H9 (cell line): ENCODE measurements at regions not wholly inside any gene's neighbourhood (a gene's known extent, or its start where the extent isn't known, plus 50 kb on each side); places are given as distances from the start of the nearest gene placed in this dataset.

Experiments
- DNase-seq: peaks from one replicate; pipeline ENCODE4 v3.0.0-alpha.2; 2017
- H2AFZ ChIP-seq: one replicate; pipeline ENCODE4 v1.6.1; 2013; ENCODE audit warnings: mild to moderate bottlenecking, low read length, control low read depth, moderate library complexity
- H2AK5ac ChIP-seq: 2 replicates; pipeline ENCODE4 v1.6.1; 2013; ENCODE audit warnings: low read length, control low read depth, mixed read lengths; ENCODE audit not compliant: insufficient read length
- H2BK120ac ChIP-seq: one replicate; pipeline ENCODE4 v1.6.1; 2013; ENCODE audit warnings: low read depth, mild to moderate bottlenecking, low read length, control low read depth, inconsistent platforms; ENCODE audit not compliant: poor library complexity, severe bottlenecking
- H2BK12ac ChIP-seq: 2 replicates; pipeline ENCODE4 v1.6.1; 2013; ENCODE audit warnings: low read length, control low read depth, mixed read lengths, low read depth; ENCODE audit not compliant: insufficient read length
- H2BK15ac ChIP-seq: 2 replicates; pipeline ENCODE4 v1.6.1; 2013; ENCODE audit warnings: low read depth, low read length, control low read depth
- H2BK20ac ChIP-seq: one replicate; pipeline ENCODE4 v1.6.1; 2013; ENCODE audit warnings: low read depth, mild to moderate bottlenecking, low read length, control low read depth, inconsistent platforms; ENCODE audit not compliant: poor library complexity, severe bottlenecking
- H2BK5ac ChIP-seq: 2 replicates; pipeline ENCODE4 v1.6.1; 2013; ENCODE audit warnings: low read length, control low read depth, mixed read lengths; ENCODE audit not compliant: insufficient read length
- H3K14ac ChIP-seq: 2 replicates; pipeline ENCODE4 v1.6.1; 2013; ENCODE audit warnings: low read length, control low read depth; ENCODE audit not compliant: insufficient read depth
- H3K18ac ChIP-seq: 2 replicates; pipeline ENCODE4 v1.6.1; 2013; ENCODE audit warnings: low read depth, mild to moderate bottlenecking, mixed read lengths, low read length, control low read depth; ENCODE audit not compliant: insufficient read length
- H3K23ac ChIP-seq: 2 replicates; pipeline ENCODE4 v1.6.1; 2013; ENCODE audit warnings: low read length, control low read depth, mixed read lengths, low read depth; ENCODE audit not compliant: insufficient read length
- H3K23me2 ChIP-seq: 2 replicates; pipeline ENCODE4 v1.6.1; 2013; ENCODE audit warnings: low read depth, mild to moderate bottlenecking, mixed read lengths, low read length, control low read depth; ENCODE audit not compliant: insufficient read length, poor library complexity, severe bottlenecking
- H3K27ac ChIP-seq: 2 replicates; pipeline ENCODE4 v1.5.1; 2013; ENCODE audit warnings: low read length, control low read depth, mixed read lengths, low read depth; ENCODE audit not compliant: insufficient read length
- H3K27me3 ChIP-seq: 2 replicates; pipeline ENCODE4 v1.6.1; 2013; ENCODE audit warnings: low read length, control low read depth, inconsistent platforms; ENCODE audit not compliant: insufficient read depth
- H3K4ac ChIP-seq: 2 replicates; pipeline ENCODE4 v1.6.1; 2013; ENCODE audit warnings: low read depth, mild to moderate bottlenecking, control low read depth, inconsistent platforms, low read length, moderate library complexity
- H3K4me1 ChIP-seq: 2 replicates; pipeline ENCODE4 v1.6.1; 2013; ENCODE audit warnings: low read length, control low read depth, inconsistent platforms; ENCODE audit not compliant: insufficient read depth
- H3K4me2 ChIP-seq: 2 replicates; pipeline ENCODE4 v1.6.1; 2013; ENCODE audit warnings: low read length, control low read depth, mixed read lengths; ENCODE audit not compliant: insufficient read length, insufficient read depth
- H3K56ac ChIP-seq: 2 replicates; pipeline ENCODE4 v1.6.1; 2013; ENCODE audit warnings: low read depth, mild to moderate bottlenecking, mixed read lengths, low read length, control low read depth; ENCODE audit not compliant: insufficient read length
- H3K79me1 ChIP-seq: 2 replicates; pipeline ENCODE4 v1.6.1; 2013; ENCODE audit warnings: low read depth, mild to moderate bottlenecking, moderate library complexity, low read length, control low read depth, inconsistent platforms; ENCODE audit not compliant: insufficient read depth, poor library complexity, severe bottlenecking
- H3K79me2 ChIP-seq: 2 replicates; pipeline ENCODE4 v1.6.1; 2013; ENCODE audit warnings: low read length, control low read depth, inconsistent platforms; ENCODE audit not compliant: insufficient read depth
- H3K9ac ChIP-seq: 2 replicates; pipeline ENCODE4 v1.6.1; 2013; ENCODE audit warnings: low read length, control low read depth, mixed read lengths; ENCODE audit not compliant: insufficient read length; ENCODE audit errors: extremely low read depth
- H3K9me3 ChIP-seq: one replicate; pipeline ENCODE4 v1.6.1; 2013; ENCODE audit warnings: low read depth, low read length, inconsistent platforms; ENCODE audit not compliant: control insufficient read depth
- H3T11ph ChIP-seq: one replicate; pipeline ENCODE4 v1.6.1; 2013; ENCODE audit warnings: mild to moderate bottlenecking, low read length, control low read depth, inconsistent platforms
- H4K20me1 ChIP-seq: one replicate; pipeline ENCODE4 v1.6.1; 2013; ENCODE audit not compliant: control insufficient read depth, insufficient read length, insufficient read depth
- H4K5ac ChIP-seq: 2 replicates; pipeline ENCODE4 v1.6.1; 2013; ENCODE audit warnings: low read depth, mild to moderate bottlenecking, mixed read lengths, low read length, control low read depth; ENCODE audit not compliant: insufficient read length
- H4K8ac ChIP-seq: replicated peaks from 2 replicates; pipeline ENCODE4 v1.6.1; 2013; ENCODE audit warnings: low read length, control low read depth, mixed read lengths, low read depth; ENCODE audit not compliant: insufficient read length
- H4K91ac ChIP-seq: 2 replicates; pipeline ENCODE4 v1.6.1; 2013; ENCODE audit warnings: low read depth, mild to moderate bottlenecking, moderate library complexity, mixed read lengths, low read length, control low read depth; ENCODE audit not compliant: insufficient read length
- H3K27ac Mint-ChIP-seq, 3 experiments: 2 replicates in 2 of 3; 3 replicates in 1 of 3; pipeline ENCODE4 v1.8.0; 2020 to 2021; ENCODE audit warnings: mixed read lengths in 3 of 3, mild to moderate bottlenecking in 1 of 3, moderate library complexity in 1 of 3
- H3K27me3 Mint-ChIP-seq: 2 replicates; pipeline ENCODE4 v1.8.0; 2021; ENCODE audit warnings: low read depth, mild to moderate bottlenecking, moderate library complexity, mixed read lengths
- H3K36me3 Mint-ChIP-seq, 3 experiments: 2 replicates in 2 of 3; 3 replicates in 1 of 3; pipeline ENCODE4 v1.8.0; 2020 to 2021; ENCODE audit warnings: low read depth in 3 of 3, mixed read lengths in 3 of 3; ENCODE audit not compliant: insufficient read depth in 1 of 3
- H3K4me1 Mint-ChIP-seq, 2 experiments: 2 replicates each; pipeline ENCODE4 v1.8.0; 2020; ENCODE audit warnings: mixed read lengths in 2 of 2
- H3K4me3 Mint-ChIP-seq, 2 experiments: 2 replicates in 1 of 2; 3 replicates in 1 of 2; pipeline ENCODE4 v1.8.0; 2020 to 2021; ENCODE audit warnings: mild to moderate bottlenecking in 2 of 2, mixed read lengths in 2 of 2, moderate library complexity in 1 of 2
- H3K9me3 Mint-ChIP-seq, 2 experiments: 2 replicates in 1 of 2; 3 replicates in 1 of 2; pipeline ENCODE4 v1.8.0; 2020; ENCODE audit warnings: mild to moderate bottlenecking in 2 of 2, mixed read lengths in 2 of 2, moderate library complexity in 1 of 2
- CTCF ChIP-seq: fragments of 200-600 bp; sonication (generic); conservative IDR thresholded peaks from 3 replicates; pipeline ENCODE4 v1.8.0; 2021; ENCODE audit warnings: antibody characterized with exemption, mild to moderate bottlenecking
- WGBS: extraction: QIAGEN DNeasy Blood & Tissue Kit; methylation state at CpG from one replicate; pipeline ENCODE4 v1.1.7; 2013; ENCODE audit warnings: missing lambda C conversion rate, low lambda C conversion rate, mixed read lengths; ENCODE audit not compliant: insufficient read length; ENCODE audit errors: extremely low coverage; 5-methylcytosine and 5-hydroxymethylcytosine counted together

- no peak overlapping the region for H2AK5ac ChIP-seq
- H3K27me3 ChIP-seq: no peaks in the 10 kb centered on the region
- Mint-ChIP-seq H3K27ac (no peak overlapping the region), H3K27me3 (no peaks in the 10 kb centered on the region), H3K4me1 (peaks cover 8 to 12% of the 10 kb centered on the region in 2 experiments), H3K9me3 (peaks cover 0 to 5% of the 10 kb centered on the region in 2 experiments; a peak in 2 of 5 replicates), H3K36me3 (peaks cover 0 to 4% (median 0%) of the 10 kb centered on the region in 3 experiments; a peak in 1 of 7 replicates), H3K4me3 (no peak overlapping the region)
- no peaks in the 10 kb centered on the region for H4K20me1 ChIP-seq
- no peak overlapping the region for H2BK120ac ChIP-seq
- no peak for TF ChIP-seq CTCF
- peaks cover 4% of the 10 kb centered on the region; the same call in 1 of the 2 replicates for H3K4me1 ChIP-seq
- no peak overlapping the region for H3T11ph ChIP-seq
- no peak overlapping the region for H3K27ac ChIP-seq
- no peak overlapping the region for H3K18ac ChIP-seq
- no peak overlapping the region for H2BK20ac ChIP-seq
- no peak overlapping the region for H4K91ac ChIP-seq
- no peak overlapping the region for H2BK5ac ChIP-seq
- no peaks in the 10 kb centered on the region for H3K23me2 ChIP-seq
- H3K9me3 ChIP-seq: no peaks in the 10 kb centered on the region
- H4K8ac ChIP-seq: no peak overlapping the region
- WGBS: no CpG with 5 or more reads among the region's 3 CpGs
- no peak overlapping the region for H3K23ac ChIP-seq
- H3K56ac ChIP-seq: no peak overlapping the region
- no peak overlapping the region for H3K9ac ChIP-seq
- no peak overlapping the region for H2BK12ac ChIP-seq
- H3K79me2 ChIP-seq: no peaks in the 10 kb centered on the region
- no peak overlapping the region for H2AFZ ChIP-seq
- DNase-seq: no peak
- H3K79me1 ChIP-seq: no peaks in the 10 kb centered on the region
- H4K5ac ChIP-seq: no peak overlapping the region
- H2BK15ac ChIP-seq: no peak overlapping the region
- no peak overlapping the region for H3K4me2 ChIP-seq
- no peak overlapping the region for H3K14ac ChIP-seq
- H3K4ac ChIP-seq: no peak overlapping the region
Observed at GRCh38 chr5:165720901-165721300, 2215.5 kb downstream of the MAT2B start.
